ENCODE measurements at regions not wholly inside any gene's neighbourhood (a gene's known extent, or its start where the extent isn't known, plus 50 kb on each side); places are given as distances from the start of the nearest gene placed in this dataset.

DNA sequence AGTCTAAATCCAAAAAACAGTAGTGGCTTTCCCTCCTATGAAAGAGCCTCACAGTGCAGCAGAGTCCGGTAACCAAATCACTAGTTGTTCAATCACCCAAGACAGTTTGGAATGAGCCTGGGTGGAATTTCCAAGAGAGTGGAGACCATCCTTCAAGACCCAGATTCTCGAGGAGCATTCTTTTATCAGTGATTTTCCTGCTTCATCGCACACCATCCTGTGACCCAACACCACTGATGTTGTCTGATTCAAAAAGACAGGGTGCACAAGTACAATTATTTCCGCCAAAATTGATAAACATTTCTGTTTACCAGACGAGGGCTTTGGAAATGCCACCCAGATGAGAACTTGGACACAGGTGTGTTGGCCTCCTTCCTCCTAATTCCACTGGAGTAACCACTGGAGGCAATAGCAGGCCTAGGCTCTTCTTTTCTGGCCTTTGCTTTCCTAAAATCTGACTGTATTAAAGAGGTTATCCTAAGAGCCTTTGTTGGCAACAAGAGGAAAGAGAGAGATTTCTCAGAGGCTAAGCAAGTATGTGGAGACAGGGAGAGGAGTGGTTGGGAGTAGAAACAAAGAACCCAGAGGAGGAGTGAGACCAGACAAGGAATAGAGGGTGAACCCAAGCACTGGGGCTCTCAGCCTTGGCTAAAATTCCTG lies 56.3 kb upstream of the S1PR3 start:
- DNase-seq, result no peak

DNA sequence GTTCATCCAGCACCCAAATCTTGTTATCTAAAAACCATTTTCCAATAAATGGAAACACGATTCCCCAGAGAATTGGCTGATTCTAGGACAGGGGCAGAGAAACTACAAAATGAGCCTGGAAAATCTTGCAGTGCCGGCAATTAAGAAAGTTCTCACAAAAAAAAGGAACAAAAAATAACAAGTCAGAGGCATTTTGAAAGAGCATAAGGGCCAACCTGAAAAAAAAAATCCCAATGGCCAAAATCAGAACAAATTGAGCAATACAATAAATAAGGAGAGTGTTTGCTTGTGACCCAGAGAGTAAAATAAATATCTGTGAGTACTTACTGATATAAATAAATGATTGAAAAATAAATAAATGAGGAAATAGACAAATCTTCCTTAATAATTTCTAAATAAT lies 55.1 kb upstream of the S1PR3 start:
- DNase-seq, result no peak

DNA sequence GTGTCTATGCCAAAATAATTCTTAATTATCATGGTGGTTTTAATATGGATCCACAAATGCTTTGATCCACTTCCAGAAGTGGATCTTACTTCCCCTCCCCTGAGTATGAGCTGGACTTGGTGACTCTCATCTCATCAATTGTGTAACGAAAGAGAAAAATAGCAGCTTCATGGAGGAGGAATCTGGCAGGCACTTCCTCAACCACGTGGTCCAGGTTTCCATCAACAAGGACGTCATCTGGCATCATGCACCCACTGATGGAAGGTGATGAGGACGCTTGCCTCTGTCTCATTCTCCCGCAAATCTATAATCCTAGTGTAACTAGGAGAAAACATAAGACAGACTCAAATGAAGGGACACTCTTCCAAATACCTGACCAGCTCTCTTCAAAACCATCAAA lies 54.6 kb upstream of the S1PR3 start:
- no peak for DNase-seq

DNA sequence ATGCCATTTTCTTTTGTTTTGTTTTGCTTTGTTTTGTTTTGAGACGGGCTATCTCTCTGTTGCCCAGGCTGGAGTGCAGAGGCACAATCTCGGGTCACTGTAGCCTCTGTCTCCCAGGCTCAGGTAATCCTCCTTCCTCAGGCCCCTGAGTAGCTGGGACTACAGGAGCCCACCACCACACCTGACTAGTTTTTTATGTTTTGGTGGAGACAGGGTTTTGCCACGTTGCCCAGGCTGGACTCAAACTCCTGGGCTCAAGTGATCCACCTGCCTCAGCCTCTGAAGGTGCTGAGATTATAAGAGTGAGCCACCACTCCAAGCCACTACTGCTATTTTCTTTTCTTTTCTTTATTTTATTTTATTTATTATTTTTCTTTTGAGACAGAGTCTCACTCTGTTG lies 54.0 kb upstream of the S1PR3 start:
- DNase-seq, result no peak

DNA sequence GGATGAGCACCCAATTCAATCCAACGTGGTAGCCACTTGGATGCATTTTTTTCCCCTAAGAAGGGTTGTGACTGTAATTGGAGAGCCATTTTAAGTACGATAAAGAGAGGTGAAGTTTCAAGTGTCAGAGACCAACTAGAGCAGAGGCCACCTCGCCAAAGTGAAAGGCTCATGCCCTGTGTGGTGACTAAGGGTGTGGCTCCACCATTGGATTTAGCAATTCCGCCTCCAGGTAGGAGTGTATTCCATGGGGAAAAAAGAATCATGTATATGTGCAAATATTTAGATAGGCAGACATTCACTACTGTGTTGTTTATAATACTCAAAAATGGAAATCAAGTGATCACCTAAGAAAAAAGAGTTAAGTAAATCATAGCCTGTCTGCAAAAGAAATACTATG lies 53.1 kb upstream of the S1PR3 start:
- DNase-seq, result no peak

Data from DMS53 (cell line).